Hypothalamus (tissue), 51 donors: ENCODE measurements at regions not wholly inside any gene's neighbourhood (a gene's known extent, or its start where the extent isn't known, plus 50 kb on each side); places are given as distances from the start of the nearest gene placed in this dataset.

Experiments used
- DNase-seq, 51 donors: peaks; one replicate each; lab custom pipeline; 2025; lab: John Stamatoyannopoulos, UW

- DNase-seq: no peak
Measured at GRCh38 chr9:129478961-129479630, 141.8 kb downstream of the C9orf50 start.

- no peak for DNase-seq
Measured at GRCh38 chr9:129478461-129478860, 142.4 kb downstream of the C9orf50 start.

GRCh38 chr9:129476821-129477611, 143.9 kb downstream of the C9orf50 start:
- DNase-seq: no peak

- no peak for DNase-seq
Measured at GRCh38 chr9:129474740-129475404, 146.0 kb downstream of the C9orf50 start.

- peak in 3 of 51 donors; percentile 9 to 35 (median 32) for DNase-seq
Measured at GRCh38 chr9:129473523-129474244, 147.2 kb downstream of the C9orf50 start.

- DNase-seq: no peak
Measured at GRCh38 chr9:129472651-129473102, 148.2 kb downstream of the C9orf50 start.

- DNase-seq: no peak
Measured at GRCh38 chr9:129471201-129472019, 149.5 kb downstream of the C9orf50 start.

- no peak for DNase-seq
Measured at GRCh38 chr9:129469988-129470316, 150.9 kb downstream of the C9orf50 start.

- DNase-seq: no peak
Measured at GRCh38 chr9:129469188-129469987, 151.5 kb downstream of the C9orf50 start.

- no peak for DNase-seq
Measured at GRCh38 chr9:129467739-129468666, 152.9 kb downstream of the C9orf50 start.

- no peak for DNase-seq
Measured at GRCh38 chr9:129467004-129467588, 153.8 kb downstream of the C9orf50 start.

GRCh38 chr9:129465834-129466535, 154.9 kb downstream of the C9orf50 start:
- DNase-seq: no peak

- DNase-seq: peak in 4 of 51 donors; percentile 13 to 32 (median 24)
Measured at GRCh38 chr9:129464972-129465833, 155.7 kb downstream of the C9orf50 start.

GRCh38 chr9:129463994-129464393, 156.9 kb downstream of the C9orf50 start:
- no peak for DNase-seq

- DNase-seq: no peak
Measured at GRCh38 chr9:129463477-129463876, 157.4 kb downstream of the C9orf50 start.

- DNase-seq: no peak
Measured at GRCh38 chr9:129462360-129462759, 158.5 kb downstream of the C9orf50 start.
